Fibroblast of mammary gland (primary cell): ENCODE measurements at regions not wholly inside any gene's neighbourhood (a gene's known extent, or its start where the extent isn't known, plus 50 kb on each side); places are given as distances from the start of the nearest gene placed in this dataset.

Experiments
- DNase-seq: peaks from one replicate; pipeline ENCODE4 v3.0.0-alpha.2; 2010; ENCODE audit warnings: low read depth
- H3K4me3 ChIP-seq: 2 replicates; pipeline ENCODE4 v1.5.1; 2011; ENCODE audit warnings: low read depth, mild to moderate bottlenecking, low read length, moderate library complexity; ENCODE audit not compliant: control insufficient read depth
- TF ChIP-seq, protein P1 (sequence below): conservative IDR thresholded peaks from 2 replicates; pipeline ENCODE4 v1.5.1; 2011; ENCODE audit warnings: low read depth, low read length, inconsistent platforms; ENCODE audit not compliant: control insufficient read depth, insufficient read depth

DNA sequence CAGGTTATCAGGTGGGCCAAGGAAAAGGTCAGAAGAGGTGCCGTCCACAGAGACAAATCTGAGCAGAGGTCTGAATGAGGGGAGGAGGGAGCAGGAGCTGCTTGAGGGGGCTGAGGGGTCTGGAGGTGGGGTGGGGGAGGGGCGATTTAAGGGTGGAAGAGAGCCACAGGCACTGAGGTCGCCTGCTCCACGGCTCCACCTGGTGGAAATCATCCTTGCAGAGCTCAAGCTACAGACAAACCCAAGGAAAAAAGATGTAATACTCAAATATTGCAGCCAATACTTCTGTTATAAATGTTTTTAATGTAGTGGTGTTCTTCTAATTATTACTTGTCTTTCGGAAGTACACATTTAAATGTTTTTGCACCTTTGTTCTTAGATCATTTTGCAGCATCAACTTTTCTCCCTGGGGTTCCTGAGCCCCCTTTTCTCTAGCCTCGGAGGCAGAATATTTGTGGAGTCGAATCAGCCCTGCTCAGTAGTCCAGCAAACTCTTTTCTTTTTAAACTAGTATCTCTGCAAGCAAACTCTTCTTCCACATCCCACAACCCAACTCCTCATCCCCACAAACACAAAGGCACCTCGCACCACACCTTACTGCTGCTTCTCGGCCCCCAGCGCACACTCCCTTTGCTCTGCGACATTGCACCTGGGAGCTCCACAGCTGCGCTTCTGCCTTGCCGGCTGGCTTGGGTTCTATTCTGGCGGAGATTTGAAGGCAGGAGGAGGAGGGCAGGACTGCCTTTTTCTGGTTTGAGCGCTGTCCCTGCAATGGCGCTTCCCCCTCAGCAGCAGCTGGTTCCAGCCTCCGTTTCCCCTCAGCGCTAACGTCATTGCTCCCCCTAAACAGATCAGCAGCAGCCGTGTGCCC lies 51.0 kb upstream of the TFAP2A start:
- peak; percentile 2 for DNase-seq
- no peak overlapping the region for H3K4me3 ChIP-seq
- TF ChIP-seq, protein P1, sequence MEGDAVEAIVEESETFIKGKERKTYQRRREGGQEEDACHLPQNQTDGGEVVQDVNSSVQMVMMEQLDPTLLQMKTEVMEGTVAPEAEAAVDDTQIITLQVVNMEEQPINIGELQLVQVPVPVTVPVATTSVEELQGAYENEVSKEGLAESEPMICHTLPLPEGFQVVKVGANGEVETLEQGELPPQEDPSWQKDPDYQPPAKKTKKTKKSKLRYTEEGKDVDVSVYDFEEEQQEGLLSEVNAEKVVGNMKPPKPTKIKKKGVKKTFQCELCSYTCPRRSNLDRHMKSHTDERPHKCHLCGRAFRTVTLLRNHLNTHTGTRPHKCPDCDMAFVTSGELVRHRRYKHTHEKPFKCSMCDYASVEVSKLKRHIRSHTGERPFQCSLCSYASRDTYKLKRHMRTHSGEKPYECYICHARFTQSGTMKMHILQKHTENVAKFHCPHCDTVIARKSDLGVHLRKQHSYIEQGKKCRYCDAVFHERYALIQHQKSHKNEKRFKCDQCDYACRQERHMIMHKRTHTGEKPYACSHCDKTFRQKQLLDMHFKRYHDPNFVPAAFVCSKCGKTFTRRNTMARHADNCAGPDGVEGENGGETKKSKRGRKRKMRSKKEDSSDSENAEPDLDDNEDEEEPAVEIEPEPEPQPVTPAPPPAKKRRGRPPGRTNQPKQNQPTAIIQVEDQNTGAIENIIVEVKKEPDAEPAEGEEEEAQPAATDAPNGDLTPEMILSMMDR = peak; percentile 24
